ENCODE measurements at regions not wholly inside any gene's neighbourhood (a gene's known extent, or its start where the extent isn't known, plus 50 kb on each side); places are given as distances from the start of the nearest gene placed in this dataset.
"Not testable (repeated sequence)": the region's sequence is repeated elsewhere in the genome, so short reads cannot be mapped to it uniquely, and the experiment has no call there.

GRCh38 chr22:23500508-23501260, 79.4 kb downstream of the IGLL1 start:
- DNase-seq: no peak

GRCh38 chr22:23499845-23500500, 80.1 kb downstream of the IGLL1 start:
- DNase-seq: no peak

- no peak for DNase-seq
Measured at GRCh38 chr22:23498811-23499798, 81.0 kb downstream of the IGLL1 start.

- DNase-seq: not testable (repeated sequence)
Measured at GRCh38 chr22:23497889-23498288, 82.2 kb downstream of the IGLL1 start.

GRCh38 chr22:23497016-23497885, 82.8 kb downstream of the IGLL1 start:
- no peak for DNase-seq

- no peak for DNase-seq
Measured at GRCh38 chr22:23496445-23496833, 83.7 kb downstream of the IGLL1 start.

- no peak for DNase-seq
Measured at GRCh38 chr22:23495614-23496444, 84.3 kb downstream of the IGLL1 start.

- DNase-seq: no peak
Measured at GRCh38 chr22:23494930-23495266, 85.2 kb downstream of the IGLL1 start.

- DNase-seq: no peak
Measured at GRCh38 chr22:23485490-23485889, 94.6 kb downstream of the IGLL1 start.

GRCh38 chr22:23484651-23485050, 95.4 kb downstream of the IGLL1 start:
- no peak for DNase-seq

- no peak for DNase-seq
Measured at GRCh38 chr22:23481369-23481768, 98.7 kb downstream of the IGLL1 start.

GRCh38 chr22:23478175-23478574, 101.9 kb downstream of the IGLL1 start:
- no peak for DNase-seq

- DNase-seq: not testable (repeated sequence)
Measured at GRCh38 chr22:23474531-23474930, 105.6 kb downstream of the IGLL1 start.

- DNase-seq: no peak
Measured at GRCh38 chr22:23473901-23474300, 106.2 kb downstream of the IGLL1 start.

- not testable (repeated sequence) for DNase-seq
Measured at GRCh38 chr22:23472376-23472775, 107.7 kb downstream of the IGLL1 start.

GRCh38 chr22:23471698-23472097, 108.4 kb downstream of the IGLL1 start:
- DNase-seq: no peak

- DNase-seq: no peak
Measured at GRCh38 chr22:23470811-23471389, 109.2 kb downstream of the IGLL1 start.

- no peak for DNase-seq
Measured at GRCh38 chr22:23467721-23468294, 112.3 kb downstream of the IGLL1 start.

GRCh38 chr22:23466351-23466750, 113.7 kb downstream of the IGLL1 start:
- no peak for DNase-seq

- DNase-seq: not testable (repeated sequence)
Measured at GRCh38 chr22:23464796-23465195, 115.3 kb downstream of the IGLL1 start.
